Activated naive CD8-positive, alpha-beta T cell treated with anti-CD3 and anti-CD28 coated beads, Interleukin-2, amount 50 U/mL, for 24 hours (primary cell): ENCODE measurements at regions not wholly inside any gene's neighbourhood (a gene's known extent, or its start where the extent isn't known, plus 50 kb on each side); places are given as distances from the start of the nearest gene placed in this dataset.
"Not testable (repeated sequence)": the region's sequence is repeated elsewhere in the genome, so short reads cannot be mapped to it uniquely, and the experiment has no call there.

Experiments
- ATAC-seq: fragments of 150-1000 bp; cut with Tn5 transposase; one replicate; pipeline ENCODE4 v1.10.0; 2021
- DNase-seq: peaks from one replicate; pipeline ENCODE4 v3.0.0; 2021
- H3K27ac Mint-ChIP-seq: one replicate; pipeline ENCODE4 v1.8.0; 2021; ENCODE audit warnings: mild to moderate bottlenecking, mixed read lengths
- H3K27me3 Mint-ChIP-seq: one replicate; pipeline ENCODE4 v1.8.0; 2021; ENCODE audit warnings: mixed read lengths
- H3K36me3 Mint-ChIP-seq: one replicate; pipeline ENCODE4 v1.8.0; 2021; ENCODE audit warnings: low read depth, mixed read lengths
- H3K4me1 Mint-ChIP-seq: one replicate; pipeline ENCODE4 v1.8.0; 2021; ENCODE audit warnings: mixed read lengths
- H3K4me3 Mint-ChIP-seq: one replicate; pipeline ENCODE4 v1.8.0; 2021; ENCODE audit warnings: mild to moderate bottlenecking, moderate library complexity, mixed read lengths
- H3K9me3 Mint-ChIP-seq: one replicate; pipeline ENCODE4 v1.8.0; 2021; ENCODE audit warnings: mixed read lengths

GRCh38 chr17:21470422-21470821, 94.3 kb downstream of the KCNJ12 start:
- not testable (repeated sequence) for H3K27ac Mint-ChIP-seq, ATAC-seq, H3K27me3 Mint-ChIP-seq

GRCh38 chr17:21470861-21471260, 94.7 kb downstream of the KCNJ12 start:
- Mint-ChIP-seq H3K4me1 (no peaks in the 10 kb centered on the region), H3K9me3 (no peaks in the 10 kb centered on the region), H3K27me3 (peaks cover 5% of the 10 kb centered on the region), H3K36me3 (no peaks in the 10 kb centered on the region), H3K27ac (no peak overlapping the region), H3K4me3 (no peak overlapping the region)
- no peak for DNase-seq
- no peak for ATAC-seq

More at GRCh38 chr17:21470422-21470821, 94.3 kb downstream of the KCNJ12 start:
- H3K36me3 Mint-ChIP-seq, H3K9me3 Mint-ChIP-seq, DNase-seq, H3K4me3 Mint-ChIP-seq, H3K4me1 Mint-ChIP-seq: not testable (repeated sequence)

GRCh38 chr17:21474815-21475214, 98.7 kb downstream of the KCNJ12 start:
- Mint-ChIP-seq H3K36me3 (no peaks in the 10 kb centered on the region), H3K4me1 (no peaks in the 10 kb centered on the region), H3K27ac (no peak overlapping the region), H3K9me3 (no peaks in the 10 kb centered on the region), H3K4me3 (no peak overlapping the region), H3K27me3 (peaks cover 14% of the 10 kb centered on the region)
- no peak for DNase-seq
- ATAC-seq: no peak

- no peak overlapping the region for H3K4me3 Mint-ChIP-seq
Observed at GRCh38 chr17:21475571-21475970, 99.4 kb downstream of the KCNJ12 start.

GRCh38 chr17:21476867-21477266, 100.7 kb downstream of the KCNJ12 start:
- H3K9me3 Mint-ChIP-seq: no peaks in the 10 kb centered on the region
- ATAC-seq (no peak), DNase-seq (no peak)
- no peak overlapping the region for H3K27ac Mint-ChIP-seq
- no peaks in the 10 kb centered on the region for H3K4me1 Mint-ChIP-seq
- peaks cover 22% of the 10 kb centered on the region for H3K27me3 Mint-ChIP-seq
- H3K4me3 Mint-ChIP-seq: no peak overlapping the region
- no peaks in the 10 kb centered on the region for H3K36me3 Mint-ChIP-seq

More at GRCh38 chr17:21475571-21475970, 99.4 kb downstream of the KCNJ12 start:
- Mint-ChIP-seq H3K27me3 (peaks cover 20% of the 10 kb centered on the region), H3K4me1 (no peaks in the 10 kb centered on the region), H3K36me3 (no peaks in the 10 kb centered on the region), H3K27ac (no peak overlapping the region), H3K9me3 (no peaks in the 10 kb centered on the region)
- DNase-seq (no peak), ATAC-seq (no peak)

- Mint-ChIP-seq H3K36me3 (no peaks in the 10 kb centered on the region), H3K27me3 (peaks cover 27% of the 10 kb centered on the region), H3K9me3 (no peaks in the 10 kb centered on the region)
Observed at GRCh38 chr17:21482189-21482865, 106.2 kb downstream of the KCNJ12 start.

GRCh38 chr17:21488043-21488442, 111.9 kb downstream of the KCNJ12 start:
- not testable (repeated sequence) for H3K4me3 Mint-ChIP-seq, H3K36me3 Mint-ChIP-seq, H3K27me3 Mint-ChIP-seq, H3K4me1 Mint-ChIP-seq, DNase-seq, H3K9me3 Mint-ChIP-seq, ATAC-seq, H3K27ac Mint-ChIP-seq

More at GRCh38 chr17:21482189-21482865, 106.2 kb downstream of the KCNJ12 start:
- Mint-ChIP-seq H3K27ac (no peak overlapping the region), H3K4me1 (no peaks in the 10 kb centered on the region), H3K4me3 (no peak overlapping the region)
- DNase-seq: no peak
- ATAC-seq: no peak

GRCh38 chr17:21493993-21494392, 117.8 kb downstream of the KCNJ12 start:
- no peak for ATAC-seq
- no peak for DNase-seq
- Mint-ChIP-seq H3K9me3 (no peaks in the 10 kb centered on the region), H3K36me3 (no peaks in the 10 kb centered on the region), H3K4me1 (no peaks in the 10 kb centered on the region), H3K27me3 (peaks cover 2% of the 10 kb centered on the region), H3K4me3 (no peak overlapping the region), H3K27ac (no peak overlapping the region)

- DNase-seq (no peak), ATAC-seq (no peak)
- Mint-ChIP-seq H3K27me3 (peaks cover 4% of the 10 kb centered on the region), H3K36me3 (no peaks in the 10 kb centered on the region), H3K27ac (no peak overlapping the region), H3K9me3 (no peaks in the 10 kb centered on the region), H3K4me1 (no peaks in the 10 kb centered on the region), H3K4me3 (no peak overlapping the region)
Observed at GRCh38 chr17:21495281-21495680, 119.1 kb downstream of the KCNJ12 start.

- DNase-seq: no peak
- H3K4me1 Mint-ChIP-seq: no peaks in the 10 kb centered on the region
- H3K9me3 Mint-ChIP-seq: no peaks in the 10 kb centered on the region
- no peak overlapping the region for H3K4me3 Mint-ChIP-seq
- no peaks in the 10 kb centered on the region for H3K36me3 Mint-ChIP-seq
- no peak for ATAC-seq
- H3K27me3 Mint-ChIP-seq: peaks cover 6% of the 10 kb centered on the region
- no peak overlapping the region for H3K27ac Mint-ChIP-seq
Observed at GRCh38 chr17:21500064-21500463, 123.9 kb downstream of the KCNJ12 start.

GRCh38 chr17:21501927-21502700, 126.0 kb downstream of the KCNJ12 start:
- not testable (repeated sequence) for ATAC-seq, H3K4me1 Mint-ChIP-seq, H3K36me3 Mint-ChIP-seq, H3K4me3 Mint-ChIP-seq, H3K9me3 Mint-ChIP-seq, DNase-seq, H3K27me3 Mint-ChIP-seq, H3K27ac Mint-ChIP-seq

GRCh38 chr17:21505819-21506815, 130.0 kb downstream of the KCNJ12 start:
- no peak for ATAC-seq
- Mint-ChIP-seq H3K27ac (no peak overlapping the region), H3K4me1 (peaks cover 7% of the 10 kb centered on the region), H3K4me3 (no peak overlapping the region), H3K9me3 (no peaks in the 10 kb centered on the region), H3K36me3 (no peaks in the 10 kb centered on the region), H3K27me3 (peaks cover 20% of the 10 kb centered on the region)
- no peak for DNase-seq

- not testable (repeated sequence) for ATAC-seq, H3K27ac Mint-ChIP-seq, DNase-seq, H3K36me3 Mint-ChIP-seq, H3K9me3 Mint-ChIP-seq, H3K4me3 Mint-ChIP-seq
- Mint-ChIP-seq H3K4me1 (peaks cover 17% of the 10 kb centered on the region), H3K27me3 (peaks cover 23% of the 10 kb centered on the region)
Observed at GRCh38 chr17:21507806-21508205, 131.6 kb downstream of the KCNJ12 start.

- DNase-seq: no peak
- Mint-ChIP-seq H3K36me3 (no peaks in the 10 kb centered on the region), H3K9me3 (no peaks in the 10 kb centered on the region), H3K4me1 (peaks cover 17% of the 10 kb centered on the region), H3K4me3 (no peak overlapping the region), H3K27me3 (peaks cover 23% of the 10 kb centered on the region), H3K27ac (no peak overlapping the region)
- ATAC-seq: no peak
Observed at GRCh38 chr17:21508211-21508610, 132.1 kb downstream of the KCNJ12 start.
